DLD1 (cell line): ENCODE measurements at regions not wholly inside any gene's neighbourhood (a gene's known extent, or its start where the extent isn't known, plus 50 kb on each side); places are given as distances from the start of the nearest gene placed in this dataset.

Source experiments
- in situ Hi-C: cut with HindIII; loops from 2 replicates; pipeline ENCODE4 v1.10.0; 2017; ENCODE audit warnings: low sequenced_read_pairs

GRCh38 chr17:79272666-79273219, 198.1 kb downstream of the ENGASE start:
- in situ Hi-C loops, result no loop called here

DNA sequence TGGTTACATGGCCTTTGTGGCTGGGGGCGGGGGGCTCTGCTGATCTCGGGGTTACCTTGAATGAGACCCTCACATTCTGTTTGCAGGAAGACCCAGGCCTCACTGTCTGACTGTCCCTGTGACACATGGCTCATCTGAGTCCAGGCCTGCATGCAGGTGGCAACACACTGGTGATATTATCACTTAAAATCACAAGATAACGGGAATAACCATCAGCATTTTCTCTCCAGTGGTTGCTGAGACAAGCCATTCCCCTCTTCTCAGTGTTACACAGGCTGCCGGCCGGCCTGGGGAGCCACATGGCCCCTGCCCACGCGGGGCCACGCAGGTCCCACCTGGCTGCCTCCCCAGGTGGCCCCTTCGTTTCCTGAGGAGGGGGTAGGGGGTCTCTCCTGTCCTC, 197.6 kb downstream of the ENGASE start:
- in situ Hi-C loops, result no loop called here

- in situ Hi-C loops, result no loop called here
Observed at GRCh38 chr17:79269620-79270019, 195.0 kb downstream of the ENGASE start.

DNA sequence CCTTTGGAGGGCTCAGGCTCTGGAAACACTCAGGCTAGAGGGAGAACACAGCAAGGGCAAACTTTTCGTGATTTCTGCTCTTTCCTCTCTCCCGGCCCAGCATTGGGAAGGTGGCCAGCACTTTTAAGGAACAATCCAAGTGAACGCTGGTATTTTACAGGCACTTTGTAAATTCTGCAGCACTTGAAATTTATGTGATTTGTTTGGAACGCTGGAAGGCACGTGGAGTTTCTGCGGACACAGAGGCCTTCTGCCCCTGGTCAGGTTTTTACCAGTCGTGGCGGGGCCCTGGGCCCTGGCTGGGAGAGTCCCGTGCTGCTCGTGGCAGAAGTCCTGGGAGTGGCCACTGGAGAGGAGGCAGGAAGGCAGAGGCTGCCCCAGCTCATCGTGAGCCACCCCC, 188.6 kb downstream of the ENGASE start:
- in situ Hi-C loops, result no loop called here

GRCh38 chr17:79262624-79263023, 188.0 kb downstream of the ENGASE start:
- in situ Hi-C loops, result no loop called here

DNA sequence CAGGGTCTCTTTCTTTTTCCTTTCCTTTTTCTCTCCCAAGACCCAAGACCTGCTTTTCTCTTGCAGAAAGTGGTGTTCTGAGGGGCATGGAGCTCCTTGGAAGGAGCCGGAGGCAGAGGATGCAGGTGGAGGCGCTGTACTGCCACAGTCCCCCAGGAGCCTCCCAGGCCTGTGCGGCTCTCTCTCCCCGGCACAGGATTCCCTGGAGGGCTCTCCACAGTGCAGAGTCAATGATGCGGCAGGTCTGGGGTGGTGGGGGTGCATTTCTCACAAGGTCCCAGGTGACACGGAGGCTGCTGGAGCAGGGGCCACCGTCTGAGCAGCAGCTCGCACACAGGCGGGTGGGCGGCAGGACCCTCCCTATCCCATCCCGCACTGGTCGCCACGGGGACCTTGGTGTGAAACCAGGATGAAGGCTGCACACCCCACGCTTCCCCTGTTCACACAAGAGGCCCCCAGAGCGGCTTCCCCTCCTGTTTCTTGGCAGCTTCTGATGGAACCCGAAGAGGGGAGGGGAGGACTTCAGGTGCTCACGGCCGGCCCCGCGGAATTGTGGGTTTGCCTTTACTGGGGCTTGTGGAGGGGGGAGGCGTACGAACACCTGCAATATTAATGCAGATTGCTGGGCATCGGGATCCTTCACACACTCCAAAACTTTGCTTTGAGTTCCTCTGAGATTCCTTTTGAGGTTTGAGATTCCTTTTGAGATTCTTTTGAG, 186.9 kb downstream of the ENGASE start:
- in situ Hi-C loops, result no loop called here

- in situ Hi-C loops, result no loop called here
Observed at GRCh38 chr17:79258843-79259242, 184.2 kb downstream of the ENGASE start.

- in situ Hi-C loops, result no loop called here
Observed at GRCh38 chr17:79258041-79258440, 183.4 kb downstream of the ENGASE start.

GRCh38 chr17:79255926-79256585, 181.4 kb downstream of the ENGASE start:
- in situ Hi-C loops, result no loop called here

DNA sequence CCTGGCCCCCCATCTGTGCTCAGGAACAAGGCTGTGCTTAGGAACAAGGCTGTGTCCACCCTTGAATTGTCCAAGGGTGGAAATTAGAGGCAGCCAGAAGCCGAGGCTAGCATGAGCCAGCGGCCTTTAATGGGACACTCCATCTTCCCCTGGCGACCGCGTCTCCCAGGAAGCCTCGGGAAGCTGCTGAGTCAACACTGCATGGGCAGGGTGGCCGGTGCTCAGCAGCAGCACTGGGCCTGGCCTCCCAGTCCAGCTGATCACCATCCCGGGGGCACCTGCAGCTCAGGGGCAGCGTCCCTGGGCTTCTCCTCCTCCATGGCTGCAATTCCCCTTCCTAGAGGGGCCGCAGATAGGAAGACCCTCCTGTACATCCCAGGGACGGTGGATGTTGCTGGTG, 180.8 kb downstream of the ENGASE start:
- in situ Hi-C loops, result no loop called here

DNA sequence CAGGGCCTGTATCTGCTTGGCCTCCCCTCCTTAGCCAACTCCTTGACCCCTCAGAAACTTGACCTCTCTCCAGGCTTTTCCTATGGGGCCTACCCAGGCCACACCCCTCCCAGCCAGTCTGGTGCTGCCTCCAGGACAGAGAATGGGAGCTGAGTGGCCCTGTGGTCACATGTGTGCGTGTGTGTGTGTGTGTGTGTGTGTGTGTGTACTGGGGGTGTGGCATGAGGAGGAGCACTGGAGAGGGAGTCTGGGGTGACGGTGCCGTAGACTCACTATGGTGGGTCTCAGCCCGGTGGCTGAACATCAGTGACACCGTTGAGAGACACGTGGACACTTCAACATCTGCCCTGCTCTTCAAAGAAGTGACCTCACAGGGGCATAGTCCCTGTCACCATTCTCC, 180.4 kb downstream of the ENGASE start:
- in situ Hi-C loops, result no loop called here

DNA sequence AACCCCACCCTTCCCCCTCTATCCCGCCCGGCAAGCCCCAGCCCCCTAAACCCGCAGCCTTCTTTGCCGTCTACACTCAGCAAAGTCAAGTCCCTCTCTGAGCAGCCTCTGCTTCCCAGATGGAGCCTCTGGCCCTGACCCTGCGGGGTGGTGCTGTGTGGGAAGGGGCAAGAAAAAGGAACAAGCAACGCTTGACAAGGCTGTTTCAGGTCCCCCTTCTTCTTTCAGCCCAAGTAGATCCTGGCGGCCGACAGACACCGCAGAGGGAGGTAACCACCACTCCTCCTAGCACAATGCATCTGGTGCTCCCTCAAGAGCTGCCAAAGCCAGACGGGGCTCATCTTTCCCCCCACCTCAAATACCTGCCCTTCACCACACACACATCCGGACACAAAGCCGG, 178.3 kb downstream of the ENGASE start:
- in situ Hi-C loops, result no loop called here

DNA sequence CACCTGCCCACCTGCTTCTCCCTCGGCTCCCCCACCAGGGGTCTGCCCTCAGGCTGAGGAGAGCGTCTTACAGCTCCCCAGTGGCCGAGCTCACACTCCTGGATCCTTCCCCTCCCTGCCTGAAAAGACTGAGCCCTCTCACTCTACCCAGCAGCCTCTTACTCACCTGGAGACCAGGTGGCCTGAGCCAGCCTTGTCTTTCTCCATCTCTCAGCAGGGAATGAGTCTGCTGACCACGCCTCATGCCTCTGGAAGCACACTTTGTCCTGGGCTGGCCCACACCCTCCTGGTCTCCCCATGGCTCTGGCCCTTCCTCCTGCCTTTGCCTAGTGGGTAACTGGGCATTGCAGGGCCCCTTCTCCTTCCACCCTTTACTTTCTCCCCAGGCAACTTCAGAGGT, 177.2 kb downstream of the ENGASE start:
- in situ Hi-C loops, result no loop called here

DNA sequence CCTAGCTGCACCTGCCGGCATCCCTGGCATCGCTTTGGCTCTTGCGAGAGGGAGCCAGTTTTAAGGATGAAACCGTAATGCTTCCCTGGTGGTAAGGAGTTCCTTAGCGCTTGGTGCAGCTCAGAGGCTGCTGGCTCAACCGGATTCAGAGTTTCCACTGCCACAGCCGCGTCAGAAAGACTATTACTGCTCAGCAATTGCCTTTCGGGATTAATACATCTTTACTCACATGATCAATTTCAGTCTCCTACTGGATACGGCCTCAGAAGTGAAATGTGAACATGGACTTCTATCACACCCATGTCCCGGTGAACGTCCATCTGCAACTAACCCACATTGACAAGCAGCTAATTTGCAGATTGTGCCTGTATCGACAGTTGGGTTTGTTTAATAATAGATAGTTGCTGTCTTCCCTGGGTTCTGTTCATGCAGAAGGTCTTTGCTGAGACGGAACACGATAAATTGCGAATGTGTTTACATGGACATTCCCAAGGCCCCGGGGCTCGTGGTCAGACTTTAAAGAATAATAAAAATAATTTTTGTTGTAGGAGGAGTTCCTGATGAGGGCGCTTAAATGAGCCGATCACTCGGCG, 175.4 kb downstream of the ENGASE start:
- in situ Hi-C loops, result no loop called here

GRCh38 chr17:79248843-79249493, 174.3 kb downstream of the ENGASE start:
- in situ Hi-C loops, result no loop called here

- in situ Hi-C loops, result no loop called here
Observed at GRCh38 chr17:79246225-79247190, 171.9 kb downstream of the ENGASE start.

- in situ Hi-C loops, result no loop called here
Observed at GRCh38 chr17:79244665-79245064, 170.0 kb downstream of the ENGASE start.

DNA sequence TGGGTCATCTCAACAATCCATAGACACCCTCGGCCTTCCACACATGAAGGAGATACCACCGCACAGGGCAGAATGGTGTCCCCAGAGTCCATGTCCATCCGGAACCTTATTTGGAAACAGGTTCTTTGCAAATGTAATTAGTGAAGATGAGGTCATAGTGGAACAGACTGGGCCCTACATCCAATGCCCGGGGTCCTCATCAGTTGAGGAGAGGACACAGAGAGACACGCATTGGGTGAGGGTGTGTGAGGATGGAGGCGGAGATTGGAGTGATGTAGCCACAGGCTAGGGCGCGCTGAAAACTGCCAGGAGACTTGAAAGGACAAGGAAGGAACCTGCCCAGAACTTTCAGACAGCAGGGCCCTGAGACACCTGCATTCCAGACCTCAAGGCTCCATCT, 169.4 kb downstream of the ENGASE start:
- in situ Hi-C loops, result no loop called here

DNA sequence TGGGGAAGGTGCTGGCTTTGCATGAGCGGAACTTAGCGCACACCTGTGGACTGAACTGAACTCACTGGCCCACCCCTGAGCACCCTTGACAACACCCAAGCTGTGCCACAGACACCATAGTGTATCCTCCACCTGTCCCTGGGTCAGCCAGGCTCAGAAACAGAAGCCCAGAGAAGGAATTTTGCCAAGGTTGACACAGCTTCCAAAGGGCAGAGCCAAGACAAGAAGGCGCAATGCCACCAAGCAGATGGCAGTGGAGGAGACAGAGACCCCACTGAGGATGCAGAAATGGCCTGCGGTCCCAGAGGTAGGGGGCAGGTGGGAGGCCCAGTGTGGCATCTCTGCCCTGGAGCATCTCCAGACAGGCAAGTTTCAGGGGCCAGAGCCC, 169.0 kb downstream of the ENGASE start:
- in situ Hi-C loops, result no loop called here

GRCh38 chr17:79242873-79243602, 168.4 kb downstream of the ENGASE start:
- in situ Hi-C loops, result no loop called here
